H1 (cell line): ENCODE measurements at regions not wholly inside any gene's neighbourhood (a gene's known extent, or its start where the extent isn't known, plus 50 kb on each side); places are given as distances from the start of the nearest gene placed in this dataset.

Experiments
- CTCF ChIA-PET: fragments of 300-600 bp; sonication (Branson Sonifier 250); formaldehyde crosslinking; loops from one replicate; lab custom pipeline; 2021; ENCODE audit not compliant: partially characterized antibody; lab: Charles Lee
- POLR2A ChIA-PET: fragments of 300-600 bp; sonication (Branson Sonifier 250); formaldehyde crosslinking; loops from one replicate; lab custom pipeline; 2021; ENCODE audit warnings: inconsistent platforms; ENCODE audit not compliant: partially characterized antibody; lab: Charles Lee
- DNase-seq, 2 experiments: peaks; one replicate each; pipeline versions ENCODE4 v3.0.0 to v3.0.0-alpha.2; 2010 to 2022; ENCODE audit warnings: low spot score in 2 of 2, low read depth in 1 of 2, mixed read lengths in 1 of 2
- FAIRE-seq: peaks from 2 replicates; lab custom pipeline; 2011; peaks lifted over from hg19 to GRCh38; lab: Jason Lieb, UNC
- H2AFZ ChIP-seq: 2 replicates; pipeline ENCODE4 v1.8.1; 2012; ENCODE audit warnings: low read length, inconsistent platforms
- H2AK5ac ChIP-seq: 2 replicates; pipeline ENCODE4 v1.6.1; 2013; ENCODE audit warnings: low read depth, low read length
- H2BK120ac ChIP-seq: replicated peaks from 2 replicates; pipeline ENCODE3; 2013; ENCODE audit warnings: low read depth, low read length, inconsistent platforms
- H2BK12ac ChIP-seq: 2 replicates; pipeline ENCODE4 v1.6.1; 2013; ENCODE audit warnings: low read depth, low read length
- H2BK15ac ChIP-seq: 2 replicates; pipeline ENCODE4 v1.6.1; 2013; ENCODE audit warnings: low read length
- H2BK20ac ChIP-seq: 2 replicates; pipeline ENCODE4 v1.6.1; 2013; ENCODE audit warnings: low read length
- H2BK5ac ChIP-seq: 2 replicates; pipeline ENCODE4 v1.6.1; 2013; ENCODE audit warnings: low read depth, low read length
- H3K14ac ChIP-seq: 2 replicates; pipeline ENCODE4 v1.6.1; 2013; ENCODE audit warnings: inconsistent platforms; ENCODE audit not compliant: insufficient read length
- H3K18ac ChIP-seq: 2 replicates; pipeline ENCODE4 v1.6.1; 2013; ENCODE audit warnings: low read length; ENCODE audit errors: extremely low read depth
- H3K23ac ChIP-seq: 2 replicates; pipeline ENCODE4 v1.6.1; 2013; ENCODE audit warnings: inconsistent platforms; ENCODE audit not compliant: insufficient read length
- H3K23me2 ChIP-seq: 2 replicates; pipeline ENCODE4 v1.6.1; 2013; ENCODE audit warnings: low read depth, low read length
- H3K27ac ChIP-seq: 2 replicates; pipeline ENCODE4 v1.6.1; 2011; ENCODE audit warnings: low read depth, low read length, inconsistent platforms
- H3K27me3 ChIP-seq, 4 experiments: replicated peaks in 1 of 4; 1 replicate in 1 of 4; 2 replicates in 3 of 4; pipeline versions ENCODE4 v1.6.1 to v1.8.1; 2011 to 2013; ENCODE audit warnings: low read length in 3 of 4, mild to moderate bottlenecking in 3 of 4, inconsistent platforms in 2 of 4, mixed read lengths in 2 of 4, moderate library complexity in 1 of 4; ENCODE audit not compliant: control insufficient read depth in 3 of 4, insufficient read depth in 3 of 4; ENCODE audit errors: extremely low read depth in 1 of 4
- H3K36me3 ChIP-seq, 4 experiments: 2 replicates each; pipeline versions ENCODE4 v1.6.1 to v1.8.1; 2011 to 2013; ENCODE audit warnings: mild to moderate bottlenecking in 4 of 4, low read length in 3 of 4, moderate library complexity in 2 of 4, control low read depth in 1 of 4, inconsistent platforms in 1 of 4; ENCODE audit not compliant: insufficient read depth in 4 of 4, control insufficient read depth in 2 of 4
- H3K4ac ChIP-seq: replicated peaks from 2 replicates; pipeline ENCODE3; 2013; ENCODE audit warnings: low read length, low read depth, mixed read lengths, inconsistent platforms; ENCODE audit not compliant: insufficient read length
- H3K4me1 ChIP-seq, 4 experiments: replicated peaks in 1 of 4; 1 replicate in 1 of 4; 2 replicates in 3 of 4; pipeline versions ENCODE4 v1.6.1 to v1.8.1; 2011 to 2013; ENCODE audit warnings: low read length in 3 of 4, inconsistent platforms in 2 of 4, mixed read lengths in 1 of 4; ENCODE audit not compliant: insufficient read depth in 4 of 4, control insufficient read depth in 3 of 4
- H3K4me2 ChIP-seq, 2 experiments: 2 replicates each; pipeline versions ENCODE4 v1.6.1 to v1.8.1; 2011 to 2013; ENCODE audit warnings: low read depth in 2 of 2, low read length in 2 of 2, control low read depth in 1 of 2, inconsistent platforms in 1 of 2, mild to moderate bottlenecking in 1 of 2; ENCODE audit not compliant: insufficient read depth in 1 of 2
- H3K4me3 ChIP-seq, 4 experiments: fragments of 200-600, 300-600 bp in 1 of 4; sonication (generic), shearing (Covaris generic), sonication (Bioruptor Twin) in 1 of 4; 2 replicates each; pipeline versions ENCODE4 v1.5.1 to v1.8.1; 2011 to 2016; ENCODE audit warnings: low read length in 4 of 4, low read depth in 3 of 4, control low read depth in 2 of 4, inconsistent platforms in 2 of 4, mild to moderate bottlenecking in 2 of 4, mixed read lengths in 1 of 4, moderate library complexity in 1 of 4; ENCODE audit not compliant: insufficient read depth in 2 of 4; ENCODE audit errors: extremely low read depth in 1 of 4
- H3K56ac ChIP-seq: replicated peaks from 2 replicates; pipeline ENCODE3; 2013; ENCODE audit warnings: low read depth, mild to moderate bottlenecking, mixed read lengths, low read length, inconsistent platforms; ENCODE audit not compliant: insufficient read length
- H3K79me1 ChIP-seq: 2 replicates; pipeline ENCODE4 v1.6.1; 2013; ENCODE audit warnings: low read depth, low read length, control low read depth
- H3K79me2 ChIP-seq, 2 experiments: 2 replicates each; pipeline versions ENCODE4 v1.6.1 to v1.8.1; 2012 to 2013; ENCODE audit warnings: low read length in 2 of 2, mild to moderate bottlenecking in 2 of 2, inconsistent platforms in 1 of 2; ENCODE audit not compliant: insufficient read depth in 2 of 2, control insufficient read depth in 1 of 2
- H3K9ac ChIP-seq, 4 experiments: replicated peaks in 1 of 4; 1 replicate in 1 of 4; 2 replicates in 3 of 4; pipeline versions ENCODE4 v1.6.1 to v1.8.1; 2011 to 2013; ENCODE audit warnings: low read depth in 3 of 4, low read length in 3 of 4, control low read depth in 2 of 4, mild to moderate bottlenecking in 2 of 4, moderate library complexity in 2 of 4, inconsistent platforms in 1 of 4; ENCODE audit errors: extremely low read depth in 1 of 4
- H3K9me3 ChIP-seq, 2 experiments: 2 replicates each; pipeline versions ENCODE4 v1.6.1 to v1.8.1; 2012 to 2013; ENCODE audit warnings: mild to moderate bottlenecking in 2 of 2, moderate library complexity in 2 of 2, control low read depth in 1 of 2, inconsistent platforms in 1 of 2, low read depth in 1 of 2, low read length in 1 of 2, mixed read lengths in 1 of 2; ENCODE audit not compliant: insufficient read depth in 2 of 2
- H4K20me1 ChIP-seq, 2 experiments: replicated peaks in 1 of 2; 2 replicates each; pipeline versions ENCODE3 to v1.8.1; 2011 to 2013; ENCODE audit warnings: inconsistent platforms in 2 of 2, low read length in 2 of 2, mild to moderate bottlenecking in 1 of 2; ENCODE audit not compliant: insufficient read depth in 2 of 2, control insufficient read depth in 1 of 2
- H4K5ac ChIP-seq: 2 replicates; pipeline ENCODE4 v1.6.1; 2013; ENCODE audit warnings: low read length, low read depth, mixed read lengths, inconsistent platforms; ENCODE audit not compliant: insufficient read length
- H4K8ac ChIP-seq: 2 replicates; pipeline ENCODE4 v1.8.0; 2013; ENCODE audit warnings: mild to moderate bottlenecking, moderate library complexity, low read length, inconsistent platforms; ENCODE audit not compliant: insufficient read depth; ENCODE audit errors: extremely low read depth
- H4K91ac ChIP-seq: replicated peaks from 2 replicates; pipeline ENCODE3; 2013; ENCODE audit warnings: low read length, mixed read lengths, inconsistent platforms; ENCODE audit not compliant: insufficient read length
- ASH2L ChIP-seq: fragments of 200-600, 300-600 bp; sonication (generic); IDR thresholded peaks from one replicate; pipeline ENCODE4 v1.7.1; 2017; ENCODE audit warnings: low read length
- BRCA1 ChIP-seq: IDR thresholded peaks from 2 replicates; pipeline ENCODE4 v1.6.1; 2012; ENCODE audit warnings: low read depth, low read length, improper control_type of control experiment
- CHD1 ChIP-seq: IDR thresholded peaks from 2 replicates; pipeline ENCODE4 v1.6.1; 2012; ENCODE audit warnings: low read depth, low read length, improper control_type of control experiment
- CHD2 ChIP-seq: IDR thresholded peaks from 2 replicates; pipeline ENCODE4 v1.6.1; 2012; ENCODE audit warnings: low read length, improper control_type of control experiment
- CTBP2 ChIP-seq: IDR thresholded peaks from 2 replicates; pipeline ENCODE4 v1.7.0; 2011; ENCODE audit warnings: borderline replicate concordance, mild to moderate bottlenecking, moderate library complexity, mixed read lengths, low read length; ENCODE audit not compliant: insufficient read depth, insufficient read length
- EGR1 ChIP-seq: IDR thresholded peaks from 2 replicates; pipeline ENCODE4 v1.6.1; 2011; ENCODE audit warnings: low read depth, low read length, borderline replicate concordance
- GABPA ChIP-seq: IDR thresholded peaks from 2 replicates; pipeline ENCODE4 v1.6.1; 2011; ENCODE audit warnings: mild to moderate bottlenecking, low read length, moderate library complexity, borderline replicate concordance; ENCODE audit not compliant: insufficient read depth
- MAX ChIP-seq: IDR thresholded peaks from 2 replicates; pipeline ENCODE4 v1.6.1; 2012; ENCODE audit warnings: inconsistent platforms
- RNF2 ChIP-seq: fragments of 200-900, 300-1000 bp; sonication (generic); IDR thresholded peaks from 2 replicates; pipeline ENCODE4 v1.7.1; 2016; ENCODE audit warnings: borderline replicate concordance, low read depth, mild to moderate bottlenecking, antibody characterized with exemption, low read length; ENCODE audit not compliant: poor library complexity, severe bottlenecking; ENCODE audit errors: missing control alignments
- SAP30 ChIP-seq: fragments of 300-600 bp; sonication (generic); IDR thresholded peaks from 2 replicates; pipeline ENCODE4 v1.7.1; 2012; ENCODE audit warnings: low read length, moderate library complexity, mild to moderate bottlenecking, inconsistent platforms; ENCODE audit not compliant: insufficient read depth, insufficient replicate concordance
- SIX5 ChIP-seq: IDR thresholded peaks from 2 replicates; pipeline ENCODE4 v1.6.1; 2011; ENCODE audit warnings: mild to moderate bottlenecking, low read depth, low read length
- USF2 ChIP-seq: IDR thresholded peaks from 2 replicates; pipeline ENCODE4 v1.6.1; 2011; ENCODE audit warnings: low read length, improper control_type of control experiment
- YY1 ChIP-seq: IDR thresholded peaks from 2 replicates; pipeline ENCODE4 v1.6.1; 2011; ENCODE audit warnings: low read depth, mild to moderate bottlenecking, low read length
- WGBS, 2 experiments: shearing (Covaris generic) in 1 of 2; methylation state at CpG; one replicate each; pipeline versions ENCODE4 v1.1.6 to v1.1.7; 2013 to 2015; ENCODE audit warnings: low lambda C conversion rate in 2 of 2, mixed read lengths in 2 of 2, inconsistent platforms in 1 of 2, low coverage in 1 of 2, missing lambda C conversion rate in 1 of 2; ENCODE audit not compliant: insufficient replicate concordance in 2 of 2, insufficient coverage in 1 of 2, insufficient read length in 1 of 2; ENCODE audit errors: extremely low coverage in 1 of 2, missing lambda C conversion rate in 1 of 2; 5-methylcytosine and 5-hydroxymethylcytosine counted together

- H4K5ac ChIP-seq = no peak overlapping the region
- H3K23me2 ChIP-seq = no peaks in the 10 kb centered on the region
- CTCF ChIA-PET = interaction anchor here (0.9 to 1.5 kb wide), 3 partner anchors 53 to 89 kb away, joined by 3 to 5 read pairs (median 3); no protein-coding TSS in a partner anchor
- H3K56ac ChIP-seq = no peak overlapping the region
- peaks cover 0 to 6% (median 4%) of the 10 kb centered on the region in 4 experiments; a peak in 5 of 7 replicates for H3K4me1 ChIP-seq
- no peak overlapping the region for H4K91ac ChIP-seq
- no peaks in the 10 kb centered on the region for H3K27me3 ChIP-seq
- H3K14ac ChIP-seq = no peak overlapping the region
- no peak overlapping the region for H4K8ac ChIP-seq
- POLR2A ChIA-PET = no interaction called here
- peak in 1 of 2 experiments; percentile 11 for DNase-seq
- no peak overlapping the region for H3K23ac ChIP-seq
- no peak overlapping the region for H2BK5ac ChIP-seq
- no peak overlapping the region for H2BK12ac ChIP-seq
- no peak overlapping the region for H2BK15ac ChIP-seq
- no peaks in the 10 kb centered on the region for H4K20me1 ChIP-seq
- no peak overlapping the region for H2AFZ ChIP-seq
- H3K36me3 ChIP-seq = no peaks in the 10 kb centered on the region
- H3K27ac ChIP-seq = no peak overlapping the region
- H3K79me1 ChIP-seq = no peaks in the 10 kb centered on the region
- no peaks in the 10 kb centered on the region for H3K9me3 ChIP-seq
- WGBS, 2 experiments = 87% methylated on average over 5 of the region's 5 CpGs; no CpG with 5 or more reads in 1 of the 2 experiments
- no peak overlapping the region for H3K18ac ChIP-seq
- H2AK5ac ChIP-seq = no peak overlapping the region
- no peak overlapping the region for H3K4me3 ChIP-seq
- no peaks in the 10 kb centered on the region for H3K79me2 ChIP-seq
- H3K4ac ChIP-seq = no peak overlapping the region
- H3K9ac ChIP-seq = no peak overlapping the region
- no peak overlapping the region for H2BK20ac ChIP-seq
- no peak for FAIRE-seq
- H3K4me2 ChIP-seq = no peak overlapping the region
- no peak overlapping the region for H2BK120ac ChIP-seq
- TF ChIP-seq GABPA (no peak), EGR1 (no peak), YY1 (no peak), CTBP2 (no peak), USF2 (no peak), ASH2L (no peak), CHD2 (no peak), BRCA1 (no peak), MAX (no peak), CHD1 (no peak), SAP30 (no peak), RNF2 (no peak), SIX5 (no peak)
Measured at GRCh38 chr15:88746451-88746850, 56.8 kb upstream of the ACAN start.
